ENCODE measurements at regions not wholly inside any gene's neighbourhood (a gene's known extent, or its start where the extent isn't known, plus 50 kb on each side); places are given as distances from the start of the nearest gene placed in this dataset.

- ChIA-PET POLR2A (interaction anchor here (0.6 to 0.7 kb wide), 2 partner anchors 146 to 848 kb away, joined by 3 read pairs; no protein-coding TSS in a partner anchor), CTCF (interaction anchor here (0.7 to 3.5 kb wide), 4 partner anchors 27 to 829 kb away, joined by 3 to 20 read pairs (median 4); partner anchors contain the start of gene BDNF)
- no peak for TF ChIP-seq CTCF (IDR thresholded peaks at IDR 0.05; ENCODE audit: insufficient read depth, low read depth, low read length)
- no peak overlapping the region for H3K4me3 ChIP-seq (ENCODE audit: low read depth, low read length)
- DNase-seq (ENCODE audit: low read depth), result no peak
- H3K36me3 ChIP-seq (ENCODE audit: control insufficient read depth, insufficient read depth, low read length), result no peaks in the 10 kb centered on the region; the same call in 1 of the 2 replicates
- H3K27me3 ChIP-seq (ENCODE audit: control insufficient read depth, insufficient read depth, low read length), result no peaks in the 10 kb centered on the region
These were observed 420.0 kb downstream of the METTL15 start for GRCh38 chr11:28528217-28528616.

- TF ChIP-seq CTCF (IDR thresholded peaks at IDR 0.05; ENCODE audit: insufficient read depth, low read depth, low read length), result no peak
- Histone ChIP-seq H3K4me3 (ENCODE audit: low read depth, low read length) (no peak overlapping the region), H3K36me3 (ENCODE audit: control insufficient read depth, insufficient read depth, low read length) (no peaks in the 10 kb centered on the region; the same call in 1 of the 2 replicates), H3K27me3 (ENCODE audit: control insufficient read depth, insufficient read depth, low read length) (no peaks in the 10 kb centered on the region)
- POLR2A ChIA-PET, result no interaction called here
- DNase-seq (ENCODE audit: low read depth), result no peak
- CTCF ChIA-PET, result no interaction called here
These were observed 418.2 kb downstream of the METTL15 start for GRCh38 chr11:28526406-28526751.

GRCh38 chr11:28525636-28526405, 417.6 kb downstream of the METTL15 start:
- ChIA-PET CTCF (no interaction called here), POLR2A (no interaction called here)

DNA sequence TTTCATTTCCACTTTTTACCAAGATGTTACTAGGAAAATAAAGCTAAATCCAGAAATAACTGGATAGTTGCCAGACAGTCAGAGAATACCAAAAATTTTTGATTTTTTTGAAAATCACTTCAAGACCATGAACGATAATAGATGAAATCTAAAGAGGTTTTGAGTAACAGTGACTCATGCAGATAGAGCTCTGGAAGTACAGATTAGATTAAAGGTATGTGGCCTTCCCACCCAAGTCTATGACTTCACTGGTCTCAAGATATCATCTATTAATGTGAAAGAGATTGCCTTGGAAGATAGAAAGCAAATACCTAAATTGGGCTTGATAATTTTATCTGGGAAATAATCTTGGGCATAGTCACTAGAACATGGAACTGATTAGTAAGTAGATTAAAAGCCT, 415.9 kb downstream of the METTL15 start:
- POLR2A ChIA-PET, result no interaction called here
- no peak for TF ChIP-seq CTCF (IDR thresholded peaks at IDR 0.05; ENCODE audit: insufficient read depth, low read depth, low read length)
- DNase-seq (ENCODE audit: low read depth), result no peak
- Histone ChIP-seq H3K4me3 (ENCODE audit: low read depth, low read length) (no peak overlapping the region), H3K36me3 (ENCODE audit: control insufficient read depth, insufficient read depth, low read length) (no peaks in the 10 kb centered on the region; the same call in 1 of the 2 replicates), H3K27me3 (ENCODE audit: control insufficient read depth, insufficient read depth, low read length) (no peaks in the 10 kb centered on the region)
- CTCF ChIA-PET, result no interaction called here

More at GRCh38 chr11:28525636-28526405, 417.6 kb downstream of the METTL15 start:
- no peak for TF ChIP-seq CTCF (IDR thresholded peaks at IDR 0.05; ENCODE audit: insufficient read depth, low read depth, low read length)
- Histone ChIP-seq H3K4me3 (ENCODE audit: low read depth, low read length) (no peak overlapping the region), H3K36me3 (ENCODE audit: control insufficient read depth, insufficient read depth, low read length) (no peaks in the 10 kb centered on the region; the same call in 1 of the 2 replicates), H3K27me3 (ENCODE audit: control insufficient read depth, insufficient read depth, low read length) (no peaks in the 10 kb centered on the region)
- DNase-seq (ENCODE audit: low read depth), result no peak

DNA sequence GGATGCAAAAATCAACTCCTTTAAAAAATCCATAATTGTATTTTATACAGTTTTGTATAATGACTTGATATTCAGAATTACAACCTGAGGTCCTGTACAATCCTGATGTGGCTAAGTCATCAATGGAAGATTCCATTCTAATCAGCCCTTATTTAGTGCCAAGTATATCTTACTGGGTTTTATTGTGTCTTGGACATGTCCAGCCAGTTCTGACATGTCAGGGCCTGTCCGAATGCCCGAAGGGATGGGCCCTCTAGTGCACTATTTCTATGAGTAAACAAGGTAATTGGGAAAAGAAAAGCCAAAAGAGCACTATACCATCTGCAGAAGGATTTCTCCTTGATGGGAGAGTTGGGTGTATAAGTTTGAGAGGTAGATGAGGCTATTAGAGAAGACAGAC, 412.9 kb downstream of the METTL15 start:
- no peaks in the 10 kb centered on the region for H3K27me3 ChIP-seq (ENCODE audit: control insufficient read depth, insufficient read depth, low read length)
- no peak for DNase-seq (ENCODE audit: low read depth)
- H3K4me3 ChIP-seq (ENCODE audit: low read depth, low read length), result no peak overlapping the region
- no peak for TF ChIP-seq CTCF (IDR thresholded peaks at IDR 0.05; ENCODE audit: insufficient read depth, low read depth, low read length)
- H3K36me3 ChIP-seq (ENCODE audit: control insufficient read depth, insufficient read depth, low read length), result no peaks in the 10 kb centered on the region
- POLR2A ChIA-PET, result no interaction called here
- CTCF ChIA-PET, result no interaction called here
